ENCODE measurements at regions not wholly inside any gene's neighbourhood (a gene's known extent, or its start where the extent isn't known, plus 50 kb on each side); places are given as distances from the start of the nearest gene placed in this dataset.
"Not testable (repeated sequence)": the region's sequence is repeated elsewhere in the genome, so short reads cannot be mapped to it uniquely, and the experiment has no call there.

DNA sequence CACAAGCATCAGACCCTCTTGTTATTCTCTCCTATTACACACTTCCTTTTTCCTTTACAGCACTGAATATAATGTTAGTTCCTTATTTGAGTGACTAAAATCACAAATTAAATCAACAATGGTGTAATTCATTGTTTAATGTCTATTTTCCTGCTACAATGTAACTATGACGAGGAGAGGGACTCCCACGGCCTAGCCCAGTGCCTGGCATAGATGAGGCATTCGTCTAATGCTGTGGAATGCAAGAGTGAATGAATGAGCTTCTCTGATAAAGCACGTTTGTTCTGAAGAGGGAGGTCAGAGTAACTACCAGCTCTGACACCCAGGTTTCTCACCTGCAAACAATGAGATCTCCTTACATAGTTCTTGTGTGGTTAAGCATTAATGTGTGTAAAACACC lies 479.4 kb downstream of the OMA1 start:
- Histone ChIP-seq H3K27ac (ENCODE audit: low read depth, low read length) (no peak overlapping the region), H3K27me3 (ENCODE audit: control insufficient read depth in 5 of 5, insufficient read depth in 4 of 5, low read length in 5 of 5) (no peaks in the 10 kb centered on the region)

DNA sequence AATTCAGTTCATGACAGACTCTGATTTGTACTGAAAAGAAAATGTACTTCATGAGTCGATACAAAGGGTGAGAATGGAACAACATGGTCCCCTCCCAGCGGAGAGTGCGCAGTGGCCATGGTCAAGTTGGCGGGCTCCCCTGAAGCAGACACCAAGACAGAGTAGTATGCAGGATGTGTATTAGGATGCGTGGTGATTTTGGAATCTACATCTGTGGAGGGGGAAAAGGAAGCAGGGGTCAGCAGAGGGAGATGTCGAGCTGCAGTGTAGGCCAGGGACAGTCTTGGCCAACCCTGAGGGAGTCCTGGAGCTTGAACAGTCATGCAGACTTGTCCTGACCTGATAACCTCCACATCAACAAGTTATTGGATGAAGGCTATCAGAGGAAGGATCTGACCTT lies 481.0 kb downstream of the OMA1 start:
- H3K9ac ChIP-seq (ENCODE audit: low read length in 5 of 5): no peak overlapping the region
- H3K9me3 ChIP-seq (ENCODE audit: control insufficient read depth in 5 of 5, low read length in 5 of 5): no peaks in the 10 kb centered on the region
- H3K4me3 ChIP-seq (ENCODE audit: low read depth in 1 of 5, low read length in 5 of 5): no peak overlapping the region
- peaks cover 0 to 10% (median under 1%) of the 10 kb centered on the region in 5 donors for H3K4me1 ChIP-seq (ENCODE audit: control insufficient read depth in 5 of 5, insufficient read depth in 5 of 5, low read length in 5 of 5)
- no peaks in the 10 kb centered on the region for H3K27me3 ChIP-seq (ENCODE audit: control insufficient read depth in 5 of 5, insufficient read depth in 4 of 5, low read length in 5 of 5)
- H3K36me3 ChIP-seq (ENCODE audit: control insufficient read depth in 5 of 5, insufficient read depth in 5 of 5, low read length in 5 of 5): no peaks in the 10 kb centered on the region
- no peak overlapping the region for H3K27ac ChIP-seq (ENCODE audit: low read depth, low read length)

More for the DNA sequence above, 479.4 kb downstream of the OMA1 start:
- Histone ChIP-seq H3K9me3 (ENCODE audit: control insufficient read depth in 5 of 5, low read length in 5 of 5) (no peaks in the 10 kb centered on the region), H3K4me1 (ENCODE audit: control insufficient read depth in 5 of 5, insufficient read depth in 5 of 5, low read length in 5 of 5) (no peaks in the 10 kb centered on the region), H3K9ac (ENCODE audit: low read length in 5 of 5) (no peak overlapping the region), H3K4me3 (ENCODE audit: low read depth in 1 of 5, low read length in 5 of 5) (no peak overlapping the region), H3K36me3 (ENCODE audit: control insufficient read depth in 5 of 5, insufficient read depth in 5 of 5, low read length in 5 of 5) (no peaks in the 10 kb centered on the region)

DNA sequence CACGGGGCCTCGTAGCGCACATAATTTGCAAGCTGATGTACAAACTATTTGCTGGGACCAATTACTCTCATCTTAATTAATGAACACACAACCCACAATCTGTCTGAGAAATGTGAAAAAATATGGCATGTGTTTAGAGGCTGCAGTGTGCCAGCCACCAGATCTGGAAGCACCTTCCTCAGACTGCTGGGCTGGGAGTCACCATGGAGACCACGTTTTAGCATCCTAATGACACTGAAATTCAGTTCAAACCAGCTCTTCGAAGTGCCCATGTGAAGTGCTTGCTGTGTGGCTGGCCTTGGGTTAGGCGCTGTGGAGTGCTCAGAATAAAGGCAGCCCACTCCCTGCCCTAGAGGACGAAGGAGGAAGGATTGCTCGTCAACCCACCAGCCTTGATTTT lies 482.4 kb downstream of the OMA1 start:
- H3K4me1 ChIP-seq (ENCODE audit: control insufficient read depth in 5 of 5, insufficient read depth in 5 of 5, low read length in 5 of 5): peaks cover 0 to 14% (median 6%) of the 10 kb centered on the region in 5 donors
- H3K4me3 ChIP-seq (ENCODE audit: low read depth in 1 of 5, low read length in 5 of 5): no peak overlapping the region
- H3K27ac ChIP-seq (ENCODE audit: low read depth, low read length): no peak overlapping the region

DNA sequence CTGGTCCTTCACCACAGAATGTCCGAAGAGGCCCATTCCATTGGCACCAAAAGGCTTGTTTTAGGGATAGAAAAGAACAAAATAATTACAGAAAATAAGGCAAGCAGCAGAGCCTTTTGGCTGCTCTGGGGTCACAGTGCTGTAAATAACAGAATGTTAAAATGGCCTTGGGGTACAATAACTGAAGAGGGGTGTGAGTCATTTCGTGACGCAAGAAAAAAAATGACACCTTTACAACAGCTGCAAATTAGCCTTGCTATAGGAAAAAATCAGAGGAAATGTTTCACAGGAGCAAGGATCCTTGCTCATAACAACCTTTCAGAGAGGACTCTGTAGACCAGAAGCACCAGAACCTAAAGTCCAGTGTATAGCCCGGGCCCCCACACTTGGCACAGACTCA lies 483.4 kb downstream of the OMA1 start:
- Histone ChIP-seq H3K27ac (ENCODE audit: low read depth, low read length) (no peak overlapping the region), H3K36me3 (ENCODE audit: control insufficient read depth in 5 of 5, insufficient read depth in 5 of 5, low read length in 5 of 5) (no peaks in the 10 kb centered on the region), H3K4me3 (ENCODE audit: low read depth in 1 of 5, low read length in 5 of 5) (no peak overlapping the region), H3K9me3 (ENCODE audit: control insufficient read depth in 5 of 5, low read length in 5 of 5) (no peaks in the 10 kb centered on the region), H3K9ac (ENCODE audit: low read length in 5 of 5) (no peak overlapping the region), H3K27me3 (ENCODE audit: control insufficient read depth in 5 of 5, insufficient read depth in 4 of 5, low read length in 5 of 5) (peaks cover 0 to 2% (median 0%) of the 10 kb centered on the region in 5 donors), H3K4me1 (ENCODE audit: control insufficient read depth in 5 of 5, insufficient read depth in 5 of 5, low read length in 5 of 5) (peaks cover 0 to 14% (median 6%) of the 10 kb centered on the region in 5 donors)

More for the DNA sequence above, 482.4 kb downstream of the OMA1 start:
- no peaks in the 10 kb centered on the region for H3K9me3 ChIP-seq (ENCODE audit: control insufficient read depth in 5 of 5, low read length in 5 of 5)
- no peaks in the 10 kb centered on the region for H3K36me3 ChIP-seq (ENCODE audit: control insufficient read depth in 5 of 5, insufficient read depth in 5 of 5, low read length in 5 of 5)
- peaks cover 0 to 2% (median 0%) of the 10 kb centered on the region in 5 donors for H3K27me3 ChIP-seq (ENCODE audit: control insufficient read depth in 5 of 5, insufficient read depth in 4 of 5, low read length in 5 of 5)
- H3K9ac ChIP-seq (ENCODE audit: low read length in 5 of 5): no peak overlapping the region

DNA sequence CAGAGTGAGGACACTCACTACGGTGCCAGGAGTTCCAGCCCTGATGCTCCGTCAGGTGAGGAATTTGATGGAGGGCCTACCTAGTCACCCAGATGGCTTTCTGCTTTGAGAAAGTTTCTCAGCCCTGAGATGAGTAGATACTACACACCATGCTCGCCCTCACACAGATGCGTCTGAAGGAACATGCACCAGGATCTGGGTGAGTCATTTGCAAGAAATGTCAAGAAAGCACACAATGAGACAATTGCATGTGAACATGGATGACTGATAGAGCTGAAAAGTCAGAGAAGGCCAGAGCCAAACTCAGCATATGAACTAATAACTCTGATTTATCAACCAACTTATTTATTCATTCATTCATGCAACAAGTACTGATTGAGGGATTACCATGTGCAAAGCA lies 483.9 kb downstream of the OMA1 start:
- Histone ChIP-seq H3K9me3 (ENCODE audit: control insufficient read depth in 5 of 5, low read length in 5 of 5) (no peaks in the 10 kb centered on the region), H3K27me3 (ENCODE audit: control insufficient read depth in 5 of 5, insufficient read depth in 4 of 5, low read length in 5 of 5) (peaks cover 0 to 2% (median 0%) of the 10 kb centered on the region in 5 donors), H3K4me3 (ENCODE audit: low read depth in 1 of 5, low read length in 5 of 5) (no peak overlapping the region), H3K4me1 (ENCODE audit: control insufficient read depth in 5 of 5, insufficient read depth in 5 of 5, low read length in 5 of 5) (peaks cover 0 to 14% (median 6%) of the 10 kb centered on the region in 5 donors), H3K9ac (ENCODE audit: low read length in 5 of 5) (no peak overlapping the region), H3K27ac (ENCODE audit: low read depth, low read length) (no peak overlapping the region), H3K36me3 (ENCODE audit: control insufficient read depth in 5 of 5, insufficient read depth in 5 of 5, low read length in 5 of 5) (no peaks in the 10 kb centered on the region)

DNA sequence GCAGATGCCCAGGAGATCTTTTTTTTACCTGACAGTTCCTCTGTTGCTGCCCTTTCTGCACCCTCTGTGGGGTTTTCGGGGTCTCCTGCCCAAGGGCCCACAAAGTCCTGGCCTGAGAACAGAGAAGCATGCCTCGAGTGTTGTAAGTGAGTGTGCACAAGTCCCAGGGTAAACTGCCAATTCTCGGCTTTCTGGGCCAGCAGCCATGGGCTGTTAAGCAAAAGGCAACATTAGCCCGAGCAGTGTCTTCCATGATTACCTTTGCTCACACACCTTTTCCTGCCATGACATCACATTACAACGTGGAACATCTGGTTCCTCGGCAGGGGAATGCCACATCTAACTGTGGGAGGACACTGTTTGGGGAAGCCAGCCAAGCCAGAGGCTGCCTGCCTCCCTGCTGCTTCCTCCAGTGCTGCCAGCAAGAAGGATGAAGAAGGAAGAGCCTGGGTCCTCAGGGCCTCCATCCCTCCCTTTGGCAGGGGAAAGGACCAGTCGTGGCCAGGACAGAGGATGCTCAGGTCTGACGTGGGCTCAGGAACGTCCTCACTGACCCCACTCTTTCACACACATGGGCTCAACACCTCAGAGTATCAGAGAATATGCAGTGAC lies 485.9 kb downstream of the OMA1 start:
- Histone ChIP-seq H3K27me3 (ENCODE audit: control insufficient read depth in 5 of 5, insufficient read depth in 4 of 5, low read length in 5 of 5) (peaks cover 0 to 2% (median 0%) of the 10 kb centered on the region in 5 donors), H3K4me3 (ENCODE audit: low read depth in 1 of 5, low read length in 5 of 5) (no peak overlapping the region), H3K4me1 (ENCODE audit: control insufficient read depth in 5 of 5, insufficient read depth in 5 of 5, low read length in 5 of 5) (peaks cover 0 to 14% (median 6%) of the 10 kb centered on the region in 5 donors), H3K36me3 (ENCODE audit: control insufficient read depth in 5 of 5, insufficient read depth in 5 of 5, low read length in 5 of 5) (no peaks in the 10 kb centered on the region), H3K9me3 (ENCODE audit: control insufficient read depth in 5 of 5, low read length in 5 of 5) (no peaks in the 10 kb centered on the region), H3K9ac (ENCODE audit: low read length in 5 of 5) (no peak overlapping the region), H3K27ac (ENCODE audit: low read depth, low read length) (no peak overlapping the region)

DNA sequence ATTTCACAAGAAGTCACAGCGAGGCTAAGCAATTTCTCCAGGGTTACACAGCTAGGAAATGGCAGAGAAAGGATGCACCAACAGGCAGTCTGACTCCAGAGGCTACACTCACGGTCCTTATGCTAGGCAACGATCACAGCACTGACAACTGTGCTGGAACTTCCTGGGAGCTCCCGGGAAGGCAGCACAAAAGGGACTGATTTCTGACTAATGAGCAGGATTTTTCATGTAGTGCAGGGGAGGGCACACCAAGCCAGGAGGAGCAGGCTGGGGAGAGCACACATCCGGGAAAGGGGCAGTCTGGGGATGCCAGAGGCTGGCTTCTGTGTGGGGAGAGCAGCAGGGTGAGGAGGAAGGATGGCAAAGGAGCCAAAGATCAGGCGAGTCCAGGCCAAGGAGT lies 486.7 kb downstream of the OMA1 start:
- Histone ChIP-seq H3K4me3 (ENCODE audit: low read depth in 1 of 5, low read length in 5 of 5) (no peak overlapping the region), H3K9ac (ENCODE audit: low read length in 5 of 5) (no peak overlapping the region), H3K27me3 (ENCODE audit: control insufficient read depth in 5 of 5, insufficient read depth in 4 of 5, low read length in 5 of 5) (peaks cover 0 to 2% (median 0%) of the 10 kb centered on the region in 5 donors), H3K9me3 (ENCODE audit: control insufficient read depth in 5 of 5, low read length in 5 of 5) (no peaks in the 10 kb centered on the region), H3K4me1 (ENCODE audit: control insufficient read depth in 5 of 5, insufficient read depth in 5 of 5, low read length in 5 of 5) (peaks cover 0 to 14% (median 6%) of the 10 kb centered on the region in 5 donors), H3K27ac (ENCODE audit: low read depth, low read length) (no peak overlapping the region), H3K36me3 (ENCODE audit: control insufficient read depth in 5 of 5, insufficient read depth in 5 of 5, low read length in 5 of 5) (no peaks in the 10 kb centered on the region)

DNA sequence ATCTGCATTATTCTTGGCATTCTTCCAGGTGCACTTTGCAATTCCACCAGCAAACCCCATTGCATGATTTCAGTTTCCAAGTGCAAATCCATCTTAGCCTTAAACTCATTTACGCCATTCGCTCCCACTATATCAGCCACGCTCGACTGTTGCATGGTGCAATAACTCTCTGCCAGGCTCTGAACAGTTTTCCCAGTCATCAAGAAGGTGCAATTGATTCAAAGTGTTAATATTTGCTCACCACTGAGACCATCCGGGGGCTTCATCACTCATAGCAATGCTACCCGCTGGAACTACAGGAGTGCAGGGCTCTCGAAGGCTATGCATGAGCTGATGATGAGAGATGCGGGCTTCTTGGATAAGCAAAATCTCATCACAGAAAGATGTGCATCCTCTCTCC lies 488.2 kb downstream of the OMA1 start:
- Histone ChIP-seq H3K4me3 (ENCODE audit: low read depth in 1 of 5, low read length in 5 of 5) (no peak overlapping the region), H3K27me3 (ENCODE audit: control insufficient read depth in 5 of 5, insufficient read depth in 4 of 5, low read length in 5 of 5) (peaks cover 0 to 2% (median 0%) of the 10 kb centered on the region in 5 donors), H3K27ac (ENCODE audit: low read depth, low read length) (no peak overlapping the region), H3K4me1 (ENCODE audit: control insufficient read depth in 5 of 5, insufficient read depth in 5 of 5, low read length in 5 of 5) (peaks cover 0 to 14% (median 6%) of the 10 kb centered on the region in 5 donors), H3K9ac (ENCODE audit: low read length in 5 of 5) (no peak overlapping the region), H3K9me3 (ENCODE audit: control insufficient read depth in 5 of 5, low read length in 5 of 5) (no peaks in the 10 kb centered on the region), H3K36me3 (ENCODE audit: control insufficient read depth in 5 of 5, insufficient read depth in 5 of 5, low read length in 5 of 5) (peaks cover 0 to 3% (median 0%) of the 10 kb centered on the region in 5 donors)

DNA sequence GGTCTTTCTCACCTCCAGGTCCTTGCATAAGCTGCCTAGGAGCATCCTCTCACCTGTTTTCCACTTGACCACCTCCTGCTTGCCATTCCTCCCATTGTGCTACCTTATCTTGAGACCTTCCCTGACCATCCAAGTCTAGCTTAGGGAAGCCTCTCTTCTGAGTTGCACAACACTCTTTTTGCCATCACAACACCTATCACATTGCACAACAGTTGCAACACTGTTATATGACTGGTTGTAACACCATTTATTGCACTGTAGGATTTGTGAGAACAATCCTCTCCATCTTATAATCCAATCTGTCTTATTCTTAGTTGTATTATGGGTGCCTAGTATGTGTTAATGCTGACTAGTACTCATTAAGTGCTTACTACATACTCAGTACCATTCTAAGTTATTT lies 488.7 kb downstream of the OMA1 start:
- Histone ChIP-seq H3K9ac (ENCODE audit: low read length in 5 of 5) (no peak overlapping the region), H3K36me3 (ENCODE audit: control insufficient read depth in 5 of 5, insufficient read depth in 5 of 5, low read length in 5 of 5) (peaks cover 0 to 3% (median 0%) of the 10 kb centered on the region in 5 donors)

DNA sequence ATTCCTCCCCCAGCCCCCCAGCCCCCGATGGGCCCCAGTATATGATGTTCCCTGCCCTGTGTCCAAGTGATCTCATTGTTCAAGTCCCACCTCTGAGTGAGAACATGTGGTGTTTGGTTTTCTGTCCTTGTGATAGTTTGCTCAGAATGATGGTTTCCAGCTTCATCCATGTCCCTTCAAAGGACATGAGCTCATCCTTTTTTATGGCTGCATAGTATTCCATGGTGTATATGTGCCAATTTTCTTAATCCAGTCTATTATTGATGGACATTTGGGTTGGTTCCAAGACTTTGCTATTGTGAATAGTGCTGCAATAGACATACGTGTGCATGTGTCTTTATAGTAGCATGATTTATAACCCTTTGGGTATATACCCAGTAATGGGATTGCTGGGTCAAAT lies 495.3 kb downstream of the OMA1 start:
- not testable (repeated sequence) for H3K4me1 ChIP-seq (ENCODE audit: control insufficient read depth in 5 of 5, insufficient read depth in 5 of 5, low read length in 5 of 5); H3K9me3 ChIP-seq (ENCODE audit: control insufficient read depth in 5 of 5, low read length in 5 of 5); H3K27ac ChIP-seq (ENCODE audit: low read depth, low read length); H3K36me3 ChIP-seq (ENCODE audit: control insufficient read depth in 5 of 5, insufficient read depth in 5 of 5, low read length in 5 of 5); H3K27me3 ChIP-seq (ENCODE audit: control insufficient read depth in 5 of 5, insufficient read depth in 4 of 5, low read length in 5 of 5); H3K4me3 ChIP-seq (ENCODE audit: low read depth in 1 of 5, low read length in 5 of 5); H3K9ac ChIP-seq (ENCODE audit: low read length in 5 of 5)

More for the DNA sequence above, 488.7 kb downstream of the OMA1 start:
- Histone ChIP-seq H3K4me3 (ENCODE audit: low read depth in 1 of 5, low read length in 5 of 5) (no peak overlapping the region), H3K9me3 (ENCODE audit: control insufficient read depth in 5 of 5, low read length in 5 of 5) (peaks cover 0 to 4% (median 0%) of the 10 kb centered on the region in 5 donors), H3K27me3 (ENCODE audit: control insufficient read depth in 5 of 5, insufficient read depth in 4 of 5, low read length in 5 of 5) (peaks cover 0 to 2% (median 0%) of the 10 kb centered on the region in 5 donors), H3K4me1 (ENCODE audit: control insufficient read depth in 5 of 5, insufficient read depth in 5 of 5, low read length in 5 of 5) (peaks cover 0 to 14% (median 6%) of the 10 kb centered on the region in 5 donors), H3K27ac (ENCODE audit: low read depth, low read length) (no peak overlapping the region)

All from subcutaneous abdominal adipose tissue (tissue), 5 donors.